ENCODE measurements at regions not wholly inside any gene's neighbourhood (a gene's known extent, or its start where the extent isn't known, plus 50 kb on each side); places are given as distances from the start of the nearest gene placed in this dataset.
"Not testable (repeated sequence)": the region's sequence is repeated elsewhere in the genome, so short reads cannot be mapped to it uniquely, and the experiment has no call there.

- no peak for DNase-seq
Measured at GRCh38 chr3:6468589-6468988, 392.3 kb upstream of the GRM7 start.

- no peak for DNase-seq
Measured at GRCh38 chr3:6471744-6472143, 389.2 kb upstream of the GRM7 start.

GRCh38 chr3:6490487-6491327 is 370.2 kb upstream of the GRM7 start:
- not testable (repeated sequence) for DNase-seq

GRCh38 chr3:6491768-6492167 is 369.1 kb upstream of the GRM7 start:
- DNase-seq: no peak

- no peak for DNase-seq
Measured at GRCh38 chr3:6492306-6492705, 368.6 kb upstream of the GRM7 start.

GRCh38 chr3:6498944-6499343 is 362.0 kb upstream of the GRM7 start:
- DNase-seq: not testable (repeated sequence)

GRCh38 chr3:6504347-6504746 is 356.6 kb upstream of the GRM7 start:
- no peak for DNase-seq

- DNase-seq: no peak
Measured at GRCh38 chr3:6504834-6505233, 356.1 kb upstream of the GRM7 start.

GRCh38 chr3:6508410-6508759 is 352.5 kb upstream of the GRM7 start:
- no peak for DNase-seq

- DNase-seq: no peak
Measured at GRCh38 chr3:6509576-6509975, 351.3 kb upstream of the GRM7 start.

GRCh38 chr3:6510713-6511112 is 350.2 kb upstream of the GRM7 start:
- DNase-seq: no peak

- no peak for DNase-seq
Measured at GRCh38 chr3:6512172-6512800, 348.6 kb upstream of the GRM7 start.

GRCh38 chr3:6516143-6516542 is 344.8 kb upstream of the GRM7 start:
- DNase-seq: no peak

- no peak for DNase-seq
Measured at GRCh38 chr3:6516694-6517093, 344.2 kb upstream of the GRM7 start.

GRCh38 chr3:6518709-6519345 is 342.1 kb upstream of the GRM7 start:
- DNase-seq: no peak

- DNase-seq: no peak
Measured at GRCh38 chr3:6521369-6522113, 339.4 kb upstream of the GRM7 start.

- no peak for DNase-seq
Measured at GRCh38 chr3:6522191-6522590, 338.7 kb upstream of the GRM7 start.

GRCh38 chr3:6523043-6523442 is 337.9 kb upstream of the GRM7 start:
- DNase-seq: no peak

GRCh38 chr3:6524479-6524878 is 336.4 kb upstream of the GRM7 start:
- DNase-seq: no peak

GRCh38 chr3:6526321-6526720 is 334.6 kb upstream of the GRM7 start:
- DNase-seq: no peak

GRCh38 chr3:6526861-6527260 is 334.1 kb upstream of the GRM7 start:
- DNase-seq: no peak

- DNase-seq: no peak
Measured at GRCh38 chr3:6528951-6529350, 332.0 kb upstream of the GRM7 start.

- DNase-seq: no peak
Measured at GRCh38 chr3:6531153-6531552, 329.8 kb upstream of the GRM7 start.

GRCh38 chr3:6532101-6532500 is 328.8 kb upstream of the GRM7 start:
- no peak for DNase-seq
